ENCODE measurements at regions not wholly inside any gene's neighbourhood (a gene's known extent, or its start where the extent isn't known, plus 50 kb on each side); places are given as distances from the start of the nearest gene placed in this dataset.

DNA sequence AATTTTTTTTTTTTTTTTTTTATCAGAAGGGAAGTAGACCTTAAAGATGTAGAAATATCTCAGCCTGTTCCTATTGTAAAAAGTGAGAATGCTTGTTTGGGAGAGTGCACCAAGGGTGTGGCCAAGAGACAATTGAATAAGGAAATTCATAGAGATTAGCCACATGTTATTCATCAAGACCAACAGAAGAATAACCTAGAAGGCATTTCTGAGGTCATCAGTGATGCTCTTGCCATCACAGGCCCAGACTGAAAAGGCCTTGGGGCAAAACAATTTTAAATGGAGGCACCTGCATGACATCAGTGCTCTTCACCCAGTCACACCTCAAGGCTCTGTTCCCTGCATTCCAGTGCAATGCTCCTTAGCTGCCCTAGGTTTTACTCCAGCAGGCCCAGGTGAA, 2043.3 kb upstream of the PIK3C3 start:
- no peak for DNase-seq (ENCODE audit: extremely low spot score)
- TF ChIP-seq LEF1 (IDR thresholded peaks at IDR 0.05; ENCODE audit: borderline replicate concordance) (no peak), FOXA1 (IDR thresholded peaks at IDR 0.05) (no peak), NFRKB (IDR thresholded peaks at IDR 0.05) (no peak), HDGF (IDR thresholded peaks at IDR 0.05; ENCODE audit: borderline replicate concordance) (no peak), L3MBTL2 (conservative IDR thresholded peaks at IDR 0.05) (no peak), ARNT (IDR thresholded peaks at IDR 0.05) (no peak), ELF4 (IDR thresholded peaks at IDR 0.05) (no peak), ZNF384 (IDR thresholded peaks at IDR 0.05) (no peak)
- ChIA-PET POLR2A (no interaction called here), CTCF (no interaction called here)

GRCh38 chr18:39909706-39910105, 2045.3 kb upstream of the PIK3C3 start:
- CTCF ChIA-PET = no interaction called here
- POLR2A ChIA-PET = no interaction called here
- DNase-seq (ENCODE audit: extremely low spot score) = no peak

DNA sequence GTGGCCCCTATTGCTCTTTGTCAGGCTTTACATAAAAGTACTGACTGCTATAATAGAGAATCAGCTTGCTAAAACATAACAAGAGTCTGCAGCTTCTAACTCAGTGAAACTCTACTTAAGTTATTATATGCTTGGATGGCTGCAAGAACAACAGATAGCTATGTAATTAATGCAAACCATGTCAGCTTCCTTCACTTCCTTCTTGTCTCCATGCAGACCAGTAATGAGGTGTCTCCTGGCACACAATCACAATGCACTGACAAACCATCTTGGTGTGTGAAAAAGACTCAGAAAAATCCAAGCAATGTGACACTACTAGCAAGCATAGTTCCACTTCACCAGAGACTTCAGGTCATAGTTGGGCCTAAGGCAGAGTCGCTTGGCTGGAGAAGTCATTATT, 2068.9 kb upstream of the PIK3C3 start:
- ChIA-PET CTCF (no interaction called here), POLR2A (no interaction called here)
- no peak for DNase-seq (ENCODE audit: extremely low spot score)
- TF ChIP-seq NFRKB (IDR thresholded peaks at IDR 0.05) = no peak
- TF ChIP-seq CTBP1 (IDR thresholded peaks at IDR 0.05; ENCODE audit: borderline replicate concordance) = no peak
- TF ChIP-seq ARNT (IDR thresholded peaks at IDR 0.05) = no peak
- TF ChIP-seq ELF4 (IDR thresholded peaks at IDR 0.05) = no peak

More at GRCh38 chr18:39909706-39910105, 2045.3 kb upstream of the PIK3C3 start:
- no peak for TF ChIP-seq TARDBP (IDR thresholded peaks at IDR 0.05)
- no peak for TF ChIP-seq FOXM1 (IDR thresholded peaks at IDR 0.05; ENCODE audit: borderline replicate concordance)
- no peak for TF ChIP-seq ZNF384 (IDR thresholded peaks at IDR 0.05)
- TF ChIP-seq CTBP1 (IDR thresholded peaks at IDR 0.05; ENCODE audit: borderline replicate concordance) = no peak
- TF ChIP-seq SUZ12 (IDR thresholded peaks at IDR 0.05) = no peak
- no peak for TF ChIP-seq BHLHE40 (IDR thresholded peaks at IDR 0.05; ENCODE audit: borderline replicate concordance)
- TF ChIP-seq HDGF (IDR thresholded peaks at IDR 0.05; ENCODE audit: borderline replicate concordance) = no peak
- TF ChIP-seq ELF4 (IDR thresholded peaks at IDR 0.05) = no peak
- no peak for TF ChIP-seq ARNT (IDR thresholded peaks at IDR 0.05)
- TF ChIP-seq LEF1 (IDR thresholded peaks at IDR 0.05; ENCODE audit: borderline replicate concordance) = no peak
- no peak for TF ChIP-seq SP1 (IDR thresholded peaks at IDR 0.05)
- TF ChIP-seq L3MBTL2 (conservative IDR thresholded peaks at IDR 0.05) = no peak
- TF ChIP-seq NFRKB (IDR thresholded peaks at IDR 0.05) = no peak
- TF ChIP-seq FOXK2 (IDR thresholded peaks at IDR 0.05) = no peak
- TF ChIP-seq, protein P1, sequence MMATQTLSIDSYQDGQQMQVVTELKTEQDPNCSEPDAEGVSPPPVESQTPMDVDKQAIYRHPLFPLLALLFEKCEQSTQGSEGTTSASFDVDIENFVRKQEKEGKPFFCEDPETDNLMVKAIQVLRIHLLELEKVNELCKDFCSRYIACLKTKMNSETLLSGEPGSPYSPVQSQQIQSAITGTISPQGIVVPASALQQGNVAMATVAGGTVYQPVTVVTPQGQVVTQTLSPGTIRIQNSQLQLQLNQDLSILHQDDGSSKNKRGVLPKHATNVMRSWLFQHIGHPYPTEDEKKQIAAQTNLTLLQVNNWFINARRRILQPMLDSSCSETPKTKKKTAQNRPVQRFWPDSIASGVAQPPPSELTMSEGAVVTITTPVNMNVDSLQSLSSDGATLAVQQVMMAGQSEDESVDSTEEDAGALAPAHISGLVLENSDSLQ (IDR thresholded peaks at IDR 0.05) = no peak
- no peak for TF ChIP-seq FOXA1 (IDR thresholded peaks at IDR 0.05)

GRCh38 chr18:39872651-39873050, 2082.4 kb upstream of the PIK3C3 start:
- DNase-seq (ENCODE audit: extremely low spot score) = no peak
- ChIA-PET CTCF (no interaction called here), POLR2A (no interaction called here)
- TF ChIP-seq, protein P1 (IDR thresholded peaks at IDR 0.05) = no peak
- TF ChIP-seq CTBP1 (IDR thresholded peaks at IDR 0.05; ENCODE audit: borderline replicate concordance) = no peak
- TF ChIP-seq ELF4 (IDR thresholded peaks at IDR 0.05) = no peak
- TF ChIP-seq L3MBTL2 (conservative IDR thresholded peaks at IDR 0.05) = no peak
- TF ChIP-seq HDGF (IDR thresholded peaks at IDR 0.05; ENCODE audit: borderline replicate concordance) = no peak
- TF ChIP-seq SUZ12 (IDR thresholded peaks at IDR 0.05) = no peak
- no peak for TF ChIP-seq LEF1 (IDR thresholded peaks at IDR 0.05; ENCODE audit: borderline replicate concordance)
- no peak for TF ChIP-seq NFRKB (IDR thresholded peaks at IDR 0.05)
- no peak for TF ChIP-seq ZNF384 (IDR thresholded peaks at IDR 0.05)
- no peak for TF ChIP-seq FOXA1 (IDR thresholded peaks at IDR 0.05)
- no peak for TF ChIP-seq FOXM1 (IDR thresholded peaks at IDR 0.05; ENCODE audit: borderline replicate concordance)

DNA sequence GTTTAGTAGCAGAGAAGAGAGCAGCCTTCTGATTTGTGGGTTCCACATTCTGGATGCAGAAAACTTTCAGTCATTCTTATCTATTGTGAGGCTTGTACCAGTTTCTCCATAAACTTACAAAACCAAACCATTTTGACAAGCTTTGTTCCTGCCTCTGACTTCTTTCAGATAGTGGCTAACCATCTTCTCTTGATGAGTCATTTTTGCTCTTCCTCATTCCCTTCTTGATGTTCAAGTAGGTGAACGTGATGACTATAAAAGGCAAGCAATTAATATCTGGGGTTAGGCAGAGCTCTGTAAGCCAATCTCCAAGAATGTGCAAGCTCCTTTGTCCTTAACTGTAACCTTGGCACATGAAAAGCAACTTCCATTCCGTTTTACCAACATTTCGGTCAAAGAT, 2083.1 kb upstream of the PIK3C3 start:
- ChIA-PET POLR2A (no interaction called here), CTCF (no interaction called here)
- TF ChIP-seq ZNF384 (IDR thresholded peaks at IDR 0.05) (no peak), SUZ12 (IDR thresholded peaks at IDR 0.05) (no peak), BHLHE40 (IDR thresholded peaks at IDR 0.05; ENCODE audit: borderline replicate concordance) (no peak), LEF1 (IDR thresholded peaks at IDR 0.05; ENCODE audit: borderline replicate concordance) (no peak), FOXK2 (IDR thresholded peaks at IDR 0.05) (no peak), SP1 (IDR thresholded peaks at IDR 0.05) (no peak), HDGF (IDR thresholded peaks at IDR 0.05; ENCODE audit: borderline replicate concordance) (no peak), TARDBP (IDR thresholded peaks at IDR 0.05) (no peak), L3MBTL2 (conservative IDR thresholded peaks at IDR 0.05) (no peak), NFRKB (IDR thresholded peaks at IDR 0.05) (no peak), CTBP1 (IDR thresholded peaks at IDR 0.05; ENCODE audit: borderline replicate concordance) (no peak), ARNT (IDR thresholded peaks at IDR 0.05) (no peak), FOXA1 (IDR thresholded peaks at IDR 0.05) (no peak), ELF4 (IDR thresholded peaks at IDR 0.05) (no peak)
- TF ChIP-seq, protein P1 (IDR thresholded peaks at IDR 0.05) = no peak
- DNase-seq (ENCODE audit: extremely low spot score) = no peak

- no peak for DNase-seq (ENCODE audit: extremely low spot score)
- no peak for TF ChIP-seq NFRKB (IDR thresholded peaks at IDR 0.05)
- no peak for TF ChIP-seq FOXA1 (IDR thresholded peaks at IDR 0.05)
- TF ChIP-seq SP1 (IDR thresholded peaks at IDR 0.05) = no peak
- TF ChIP-seq FOXK2 (IDR thresholded peaks at IDR 0.05) = no peak
- no peak for TF ChIP-seq SUZ12 (IDR thresholded peaks at IDR 0.05)
- TF ChIP-seq, protein P1 (IDR thresholded peaks at IDR 0.05) = no peak
- TF ChIP-seq FOXM1 (IDR thresholded peaks at IDR 0.05; ENCODE audit: borderline replicate concordance) = no peak
- TF ChIP-seq HDGF (IDR thresholded peaks at IDR 0.05; ENCODE audit: borderline replicate concordance) = no peak
- ChIA-PET POLR2A (no interaction called here), CTCF (no interaction called here)
Measured at GRCh38 chr18:39870591-39870990, 2084.4 kb upstream of the PIK3C3 start.

Data from HEK293T (cell line).